Parathyroid adenoma (tissue), 2 donors: ENCODE measurements at regions not wholly inside any gene's neighbourhood (a gene's known extent, or its start where the extent isn't known, plus 50 kb on each side); places are given as distances from the start of the nearest gene placed in this dataset.

Experiments
- H2AFZ ChIP-seq: fragments of 300-600 bp; sonication (generic); one replicate; pipeline ENCODE4 v1.7.0; 2017; ENCODE audit warnings: antibody characterized with exemption, mild to moderate bottlenecking
- H3K27ac ChIP-seq: fragments of 300-600 bp; sonication (generic); one replicate; pipeline ENCODE4 v1.7.0; 2017
- H3K27me3 ChIP-seq: fragments of 300-600 bp; sonication (generic); one replicate; pipeline ENCODE4 v1.7.0; 2017; ENCODE audit warnings: low read length; ENCODE audit not compliant: control insufficient read depth, insufficient read depth
- H3K36me3 ChIP-seq: fragments of 300-600 bp; sonication (generic); one replicate; pipeline ENCODE4 v1.7.0; 2017; ENCODE audit warnings: low read length; ENCODE audit not compliant: control insufficient read depth, insufficient read depth
- H3K4me1 ChIP-seq: fragments of 300-600 bp; sonication (generic); one replicate; pipeline ENCODE4 v1.7.0; 2017; ENCODE audit warnings: control low read depth
- H3K4me2 ChIP-seq: fragments of 300-600 bp; sonication (generic); one replicate; pipeline ENCODE4 v1.7.0; 2017; ENCODE audit warnings: low read length
- H3K4me3 ChIP-seq: fragments of 300-600 bp; sonication (generic); one replicate; pipeline ENCODE4 v1.7.0; 2017; ENCODE audit warnings: low read depth, low read length
- H3K79me2 ChIP-seq: fragments of 300-600 bp; sonication (generic); one replicate; pipeline ENCODE4 v1.7.0; 2017; ENCODE audit warnings: control low read depth
- H3K9ac ChIP-seq: fragments of 300-600 bp; sonication (generic); one replicate; pipeline ENCODE4 v1.7.0; 2017; ENCODE audit warnings: mild to moderate bottlenecking
- H3K9me3 ChIP-seq: fragments of 300-600 bp; sonication (generic); one replicate; pipeline ENCODE4 v1.7.0; 2017; ENCODE audit warnings: low read length; ENCODE audit not compliant: control insufficient read depth
- CTCF ChIP-seq: fragments of 300-600 bp; sonication (generic); IDR thresholded peaks from one replicate; pipeline ENCODE4 v1.7.0; 2017; ENCODE audit warnings: antibody characterized with exemption, mild to moderate bottlenecking
- donor health status: primary hyperparathyroidism.

- Histone ChIP-seq H3K4me2 (no peak overlapping the region), H3K36me3 (no peaks in the 10 kb centered on the region), H3K4me3 (no peak overlapping the region), H2AFZ (no peak overlapping the region), H3K79me2 (no peaks in the 10 kb centered on the region), H3K4me1 (no peaks in the 10 kb centered on the region), H3K27me3 (no peaks in the 10 kb centered on the region), H3K9me3 (no peaks in the 10 kb centered on the region), H3K9ac (no peak overlapping the region), H3K27ac (no peak overlapping the region)
- no peak for TF ChIP-seq CTCF
Observed at GRCh38 chr13:79688741-79689140, 207.8 kb downstream of the NDFIP2 start.

GRCh38 chr13:79686441-79686840 lies 205.5 kb downstream of the NDFIP2 start:
- H3K9me3 ChIP-seq: no peaks in the 10 kb centered on the region
- H3K4me3 ChIP-seq: no peak overlapping the region
- H3K27ac ChIP-seq: no peak overlapping the region
- no peaks in the 10 kb centered on the region for H3K4me1 ChIP-seq
- H3K9ac ChIP-seq: no peak overlapping the region
- TF ChIP-seq CTCF: no peak
- H3K4me2 ChIP-seq: no peak overlapping the region
- no peaks in the 10 kb centered on the region for H3K36me3 ChIP-seq
- no peaks in the 10 kb centered on the region for H3K27me3 ChIP-seq
- H3K79me2 ChIP-seq: no peaks in the 10 kb centered on the region
- H2AFZ ChIP-seq: no peak overlapping the region

GRCh38 chr13:79684371-79684770 lies 203.4 kb downstream of the NDFIP2 start:
- Histone ChIP-seq H3K36me3 (no peaks in the 10 kb centered on the region), H2AFZ (no peak overlapping the region), H3K27me3 (no peaks in the 10 kb centered on the region), H3K9ac (no peak overlapping the region), H3K4me3 (no peak overlapping the region), H3K4me1 (no peaks in the 10 kb centered on the region), H3K79me2 (no peaks in the 10 kb centered on the region), H3K4me2 (no peak overlapping the region), H3K27ac (no peak overlapping the region), H3K9me3 (no peaks in the 10 kb centered on the region)
- no peak for TF ChIP-seq CTCF

GRCh38 chr13:79682164-79682563 lies 201.2 kb downstream of the NDFIP2 start:
- H3K9me3 ChIP-seq: no peaks in the 10 kb centered on the region
- TF ChIP-seq CTCF: no peak
- H3K27me3 ChIP-seq: no peaks in the 10 kb centered on the region
- no peaks in the 10 kb centered on the region for H3K79me2 ChIP-seq
- H2AFZ ChIP-seq: no peak overlapping the region
- no peaks in the 10 kb centered on the region for H3K4me1 ChIP-seq
- no peaks in the 10 kb centered on the region for H3K36me3 ChIP-seq
- no peak overlapping the region for H3K9ac ChIP-seq
- H3K4me2 ChIP-seq: no peak overlapping the region
- H3K4me3 ChIP-seq: no peak overlapping the region
- no peak overlapping the region for H3K27ac ChIP-seq

GRCh38 chr13:79681069-79681468 lies 200.1 kb downstream of the NDFIP2 start:
- Histone ChIP-seq H3K4me2 (no peak overlapping the region), H3K9ac (no peak overlapping the region), H2AFZ (no peak overlapping the region), H3K27ac (no peak overlapping the region), H3K36me3 (no peaks in the 10 kb centered on the region), H3K9me3 (no peaks in the 10 kb centered on the region), H3K4me3 (no peak overlapping the region), H3K27me3 (no peaks in the 10 kb centered on the region), H3K79me2 (no peaks in the 10 kb centered on the region), H3K4me1 (no peaks in the 10 kb centered on the region)
- TF ChIP-seq CTCF: no peak
